HepG2 (cell line): ENCODE measurements at regions not wholly inside any gene's neighbourhood (a gene's known extent, or its start where the extent isn't known, plus 50 kb on each side); places are given as distances from the start of the nearest gene placed in this dataset.
A peak's percentile ranks its signal among the peaks of the same experiment; 100 is the strongest.

Source experiments
- BCL3 ChIP-seq: sonication (generic); formaldehyde crosslinking; IDR thresholded peaks from 2 replicates; pipeline ENCODE4 v1.5.1; 2020; ENCODE audit warnings: mild to moderate bottlenecking, missing genetic modification reagents, moderate library complexity
- CENPT ChIP-seq: sonication (generic); formaldehyde crosslinking; IDR thresholded peaks from 2 replicates; pipeline ENCODE4 v1.8.0; 2022; ENCODE audit warnings: low read depth, mild to moderate bottlenecking, moderate library complexity, missing genetic modification reagents
- FOSL2 ChIP-seq: sonication (generic); formaldehyde crosslinking; IDR thresholded peaks from 2 replicates; pipeline ENCODE4 v1.4.0; 2020; ENCODE audit warnings: missing genetic modification reagents
- FOXP4 ChIP-seq: sonication (generic); formaldehyde crosslinking; IDR thresholded peaks from 2 replicates; pipeline ENCODE4 v1.4.0; 2020; ENCODE audit warnings: missing genetic modification reagents
- HDAC2 ChIP-seq: sonication (generic); formaldehyde crosslinking; IDR thresholded peaks from 2 replicates; pipeline ENCODE4 v1.4.0; 2020; ENCODE audit warnings: missing genetic modification reagents
- HOMEZ ChIP-seq: IDR thresholded peaks from 2 replicates; pipeline ENCODE4 v1.6.1; 2016; ENCODE audit warnings: low read depth
- IKZF1 ChIP-seq: fragments of 450-650 bp; IDR thresholded peaks from 2 replicates; pipeline ENCODE4 v1.7.1; 2016
- MAF1 ChIP-seq: sonication (generic); formaldehyde crosslinking; IDR thresholded peaks from 2 replicates; pipeline ENCODE4 v1.5.0; 2020; ENCODE audit warnings: missing genetic modification reagents, borderline replicate concordance
- NR2F2 ChIP-seq: IDR thresholded peaks from 2 replicates; pipeline ENCODE4 v1.6.1; 2012; ENCODE audit warnings: low read depth, inconsistent platforms, borderline replicate concordance
- PHF21A ChIP-seq: sonication (generic); formaldehyde crosslinking; IDR thresholded peaks from 2 replicates; pipeline ENCODE4 v1.5.0; 2020; ENCODE audit warnings: mild to moderate bottlenecking, missing genetic modification reagents
- RBAK ChIP-seq: sonication (generic); formaldehyde crosslinking; IDR thresholded peaks from 2 replicates; pipeline ENCODE4 v1.5.1; 2020; ENCODE audit warnings: mild to moderate bottlenecking, missing genetic modification reagents
- SIX1 ChIP-seq: sonication (generic); formaldehyde crosslinking; IDR thresholded peaks from 2 replicates; pipeline ENCODE4 v1.4.0; 2020; ENCODE audit warnings: missing genetic modification reagents, borderline replicate concordance
- ZFP37 ChIP-seq: sonication (generic); formaldehyde crosslinking; IDR thresholded peaks from 2 replicates; pipeline ENCODE4 v1.4.0; 2020; ENCODE audit warnings: missing genetic modification reagents, borderline replicate concordance
- ZNF18 ChIP-seq: sonication (generic); formaldehyde crosslinking; IDR thresholded peaks from 2 replicates; pipeline ENCODE4 v1.8.0; 2022; ENCODE audit warnings: mild to moderate bottlenecking, missing genetic modification reagents; ENCODE audit not compliant: insufficient replicate concordance
- ZNF274 ChIP-seq: sonication (generic); formaldehyde crosslinking; IDR thresholded peaks from 2 replicates; pipeline ENCODE4 v1.5.1; 2020; ENCODE audit warnings: mild to moderate bottlenecking, missing genetic modification reagents
- ZNF281 ChIP-seq: sonication (generic); formaldehyde crosslinking; IDR thresholded peaks from 2 replicates; pipeline ENCODE4 v1.4.0; 2020; ENCODE audit warnings: missing genetic modification reagents, borderline replicate concordance
- ZNF460 ChIP-seq: sonication (generic); formaldehyde crosslinking; IDR thresholded peaks from 2 replicates; pipeline ENCODE4 v1.5.1; 2020; ENCODE audit warnings: missing genetic modification reagents, mild to moderate bottlenecking, borderline replicate concordance
- ZNF740 ChIP-seq: sonication (generic); formaldehyde crosslinking; IDR thresholded peaks from 2 replicates; pipeline ENCODE4 v1.4.0; 2020; ENCODE audit warnings: missing genetic modification reagents
- ZNF777 ChIP-seq: sonication (generic); formaldehyde crosslinking; IDR thresholded peaks from 2 replicates; pipeline ENCODE4 v1.4.0; 2020; ENCODE audit warnings: missing genetic modification reagents

- no peak for TF ChIP-seq ZNF18 (CRISPR knock-in tag)
- no peak for TF ChIP-seq MAF1 (CRISPR knock-in tag)
- 0 out of 2 replicates have a peak, but pooled peaks have one; percentile 12 for TF ChIP-seq HOMEZ (CRISPR knock-in tag)
- TF ChIP-seq ZNF777 (CRISPR knock-in tag): 0 out of 2 replicates have a peak, but pooled peaks have one; percentile 7
- peak; percentile 75; the same call in 1 of the 2 replicates for TF ChIP-seq HDAC2 (CRISPR knock-in tag)
- TF ChIP-seq ZNF281 (CRISPR knock-in tag): peak; percentile 53; the same call in 1 of the 2 replicates
- no peak for TF ChIP-seq SIX1 (CRISPR knock-in tag)
- no peak for TF ChIP-seq BCL3 (CRISPR knock-in tag)
- TF ChIP-seq NR2F2: peak; percentile 41; the same call in 1 of the 2 replicates
- peak; percentile 92 for TF ChIP-seq ZNF740 (CRISPR knock-in tag)
- no peak for TF ChIP-seq ZNF460 (CRISPR knock-in tag)
- 0 out of 2 replicates have a peak, but pooled peaks have one; percentile 40 for TF ChIP-seq ZNF274 (CRISPR knock-in tag)
- TF ChIP-seq CENPT: no peak
- TF ChIP-seq ZFP37 (CRISPR knock-in tag): no peak
- no peak for TF ChIP-seq IKZF1
- 0 out of 2 replicates have a peak, but pooled peaks have one; percentile 20 for TF ChIP-seq RBAK
- TF ChIP-seq FOXP4 (CRISPR knock-in tag): peak; percentile 56; the same call in 1 of the 2 replicates
- no peak for TF ChIP-seq FOSL2 (CRISPR knock-in tag)
- peak; percentile 14; the same call in 1 of the 2 replicates for TF ChIP-seq PHF21A (CRISPR knock-in tag)
Observed at GRCh38 chr2:43129676-43130547, 96.5 kb downstream of the ZFP36L2 start (continued).
